GM21619 (cell line): ENCODE measurements at regions not wholly inside any gene's neighbourhood (a gene's known extent, or its start where the extent isn't known, plus 50 kb on each side); places are given as distances from the start of the nearest gene placed in this dataset.
"Not testable (repeated sequence)": the region's sequence is repeated elsewhere in the genome, so short reads cannot be mapped to it uniquely, and the experiment has no call there.

Experiments
- ATAC-seq: cut with Tn5 transposase; IDR thresholded peaks from one replicate; pipeline ENCODE4 v1.9.1; 2021; ENCODE audit not compliant: unreplicated experiment

DNA sequence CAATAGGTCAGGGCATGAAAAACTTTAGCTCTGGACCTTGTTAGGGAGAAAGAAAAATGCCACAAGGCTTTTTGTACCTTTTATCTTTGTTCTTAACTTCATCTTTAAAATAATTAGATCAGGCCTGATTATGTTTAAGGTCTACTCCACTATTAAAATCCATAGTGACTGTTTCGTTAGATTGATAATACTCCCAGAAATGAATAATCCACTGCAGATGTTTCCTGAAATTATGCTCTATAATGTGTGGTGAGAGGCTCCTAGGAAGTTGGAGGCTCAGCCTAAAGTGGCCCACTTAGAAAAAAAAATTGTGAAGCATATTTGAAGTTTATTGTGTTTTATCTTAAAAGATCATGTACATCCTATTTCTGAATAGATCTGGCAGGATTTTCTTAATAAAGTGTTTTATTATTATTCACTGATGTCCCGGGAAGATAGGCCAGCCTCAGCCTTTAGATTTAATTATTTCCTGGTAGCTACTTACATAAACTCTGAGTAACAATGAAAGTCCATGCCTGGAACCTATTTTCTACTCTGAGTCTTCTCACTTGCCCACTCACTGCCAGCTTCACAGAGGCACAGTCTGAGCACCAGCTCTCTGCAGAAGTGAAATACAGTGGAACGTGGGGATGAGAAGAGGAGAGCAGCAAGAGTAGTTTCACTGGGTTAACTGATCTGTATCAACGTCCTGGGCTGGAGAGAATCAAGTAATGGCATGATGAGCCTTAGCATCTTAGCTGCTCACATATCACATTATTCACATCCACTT lies 126.8 kb upstream of the TMEM170B start:
- ATAC-seq, result no peak

DNA sequence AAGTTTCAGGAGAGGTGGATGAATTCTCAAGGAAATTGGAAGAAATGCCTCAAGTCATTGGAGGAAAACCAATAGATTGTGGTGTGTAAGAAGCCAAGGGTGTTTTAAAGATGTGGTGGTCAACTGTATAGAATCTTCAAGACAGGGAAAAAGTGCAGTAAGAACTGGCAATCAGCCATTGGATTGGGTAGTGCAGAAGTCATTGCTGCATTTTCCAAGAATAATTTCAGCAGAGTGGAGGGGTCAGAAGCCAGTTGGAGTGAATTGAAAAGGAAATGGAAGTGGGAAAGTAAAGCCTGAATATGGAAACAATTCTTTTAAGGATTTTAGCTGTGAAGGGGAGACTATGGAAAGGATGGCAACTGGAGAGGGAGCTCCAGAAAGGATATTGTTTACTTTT lies 128.2 kb upstream of the TMEM170B start:
- no peak for ATAC-seq

DNA sequence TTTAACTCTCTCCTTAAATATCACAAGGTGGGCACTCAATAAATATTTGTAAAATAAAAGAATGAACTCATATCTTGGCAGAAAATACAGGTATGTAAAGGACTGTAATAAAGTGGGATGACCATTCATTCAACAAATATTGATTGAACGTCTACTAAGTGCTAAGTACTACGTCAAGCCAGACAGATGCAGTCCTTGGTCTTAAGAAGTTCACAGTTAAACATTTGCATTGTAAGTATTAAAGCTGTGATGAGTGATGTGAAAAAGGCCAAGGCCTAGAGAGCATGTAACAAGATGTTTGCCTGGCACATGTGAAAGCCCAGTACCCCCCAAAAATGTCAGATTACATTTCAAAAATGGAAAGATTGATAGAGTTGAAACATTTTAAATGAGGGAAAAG lies 130.1 kb upstream of the TMEM170B start:
- ATAC-seq, result no peak

DNA sequence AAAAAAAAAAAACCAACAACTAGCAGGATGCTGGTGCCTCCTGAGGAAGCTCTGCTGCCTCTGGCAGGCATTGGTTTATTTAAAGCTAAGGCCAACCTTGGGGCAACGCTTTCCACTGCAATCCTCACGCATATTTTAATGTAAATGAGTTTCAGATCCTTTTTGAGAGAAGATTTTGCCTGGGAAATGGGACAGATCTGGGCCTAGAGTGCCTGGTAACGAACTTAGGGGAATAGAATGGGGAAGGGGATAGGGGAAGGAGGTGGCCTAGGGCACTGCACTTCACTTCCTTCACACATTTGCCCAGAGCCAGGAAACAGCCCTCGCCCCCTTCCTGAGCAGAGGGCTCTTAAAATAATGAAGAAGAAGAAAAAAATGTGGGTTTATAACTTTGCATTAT lies 132.7 kb upstream of the TMEM170B start:
- ATAC-seq, result no peak

DNA sequence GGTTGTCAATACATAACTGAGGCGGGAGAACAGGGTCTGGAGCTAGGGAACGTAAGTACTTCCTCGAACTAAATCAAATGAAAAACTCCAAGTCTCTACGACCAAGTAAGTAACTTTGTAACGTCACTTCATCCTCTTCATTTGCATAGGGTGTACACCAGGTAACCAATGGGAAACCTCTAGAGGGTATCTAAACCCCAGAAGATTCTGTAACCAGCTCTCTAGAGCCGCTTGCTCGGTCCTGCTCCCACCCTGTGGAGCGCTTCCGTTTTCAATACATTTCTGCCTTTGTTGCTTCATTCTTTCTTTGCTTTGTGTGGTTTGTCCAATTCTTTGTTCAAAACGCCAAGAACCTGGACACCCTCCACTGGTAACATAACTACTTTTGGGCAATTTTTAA lies 133.5 kb upstream of the TMEM170B start:
- peak; percentile 81 for ATAC-seq

DNA sequence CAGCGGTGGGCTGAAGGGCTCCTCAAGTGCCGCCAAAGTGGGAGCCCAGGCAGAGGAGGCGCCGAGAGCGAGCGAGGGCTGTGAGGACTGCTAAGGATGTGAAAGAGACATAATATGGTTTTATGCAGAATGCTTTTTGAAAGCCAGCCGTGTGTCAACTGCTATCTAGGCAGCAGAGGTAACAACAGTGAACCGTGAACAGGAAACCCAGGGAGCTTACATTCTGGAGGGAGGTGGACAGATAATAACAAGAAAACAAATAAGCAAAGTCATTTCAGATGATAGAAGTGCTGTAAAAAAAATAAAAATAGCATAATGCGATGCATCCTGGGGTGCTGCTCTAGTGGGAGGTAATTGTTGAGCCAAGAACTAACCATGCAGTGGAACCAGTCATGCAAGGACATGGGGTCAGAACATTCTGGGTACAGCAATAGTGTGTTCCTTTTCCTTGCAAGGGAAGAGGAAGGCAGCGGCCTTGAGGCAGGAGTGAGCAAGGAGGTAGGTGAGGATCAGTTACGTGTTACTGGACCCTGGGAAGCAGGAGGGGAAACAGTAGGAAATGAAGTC lies 134.4 kb upstream of the TMEM170B start:
- ATAC-seq, result no peak

DNA sequence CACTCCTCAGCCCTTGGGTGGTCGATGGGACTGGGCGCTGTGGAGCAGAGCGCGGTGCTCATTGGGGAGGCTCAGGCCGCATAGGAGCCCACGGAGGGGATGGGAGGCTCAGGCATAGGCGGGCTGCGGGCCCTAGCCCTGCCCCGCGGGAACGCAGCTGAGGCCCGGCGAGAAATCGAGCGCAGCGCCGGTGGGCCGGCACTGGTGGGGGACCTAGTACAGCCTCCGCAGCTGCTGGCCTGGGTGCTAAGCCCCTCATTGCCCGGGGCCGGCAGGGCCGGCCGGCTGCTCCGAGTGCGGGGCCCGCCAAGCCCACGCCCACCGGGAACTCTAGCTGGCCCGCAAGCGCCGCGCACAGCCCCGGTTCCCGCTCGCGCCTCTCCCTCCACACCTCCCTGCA lies 135.0 kb upstream of the TMEM170B start:
- not testable (repeated sequence) for ATAC-seq

DNA sequence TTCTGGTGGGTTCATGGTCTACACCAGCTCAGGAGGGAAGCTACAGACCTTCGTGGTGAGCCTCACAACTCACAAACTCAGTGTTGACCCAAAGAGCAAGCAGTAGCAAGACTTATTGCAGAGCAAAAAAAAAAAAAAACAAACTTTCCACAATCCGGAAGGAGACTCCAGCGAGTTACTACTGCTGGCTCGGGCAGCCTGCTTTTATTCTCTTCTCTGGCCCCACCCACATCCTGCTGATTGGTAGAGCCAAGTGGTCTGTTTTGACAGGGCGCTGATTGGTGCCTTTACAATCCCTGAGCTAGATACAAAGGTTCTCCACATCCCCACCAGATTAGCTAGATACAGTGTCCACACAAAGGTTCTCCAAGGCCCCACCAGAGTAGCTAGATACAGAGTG lies 135.6 kb upstream of the TMEM170B start:
- not testable (repeated sequence) for ATAC-seq

DNA sequence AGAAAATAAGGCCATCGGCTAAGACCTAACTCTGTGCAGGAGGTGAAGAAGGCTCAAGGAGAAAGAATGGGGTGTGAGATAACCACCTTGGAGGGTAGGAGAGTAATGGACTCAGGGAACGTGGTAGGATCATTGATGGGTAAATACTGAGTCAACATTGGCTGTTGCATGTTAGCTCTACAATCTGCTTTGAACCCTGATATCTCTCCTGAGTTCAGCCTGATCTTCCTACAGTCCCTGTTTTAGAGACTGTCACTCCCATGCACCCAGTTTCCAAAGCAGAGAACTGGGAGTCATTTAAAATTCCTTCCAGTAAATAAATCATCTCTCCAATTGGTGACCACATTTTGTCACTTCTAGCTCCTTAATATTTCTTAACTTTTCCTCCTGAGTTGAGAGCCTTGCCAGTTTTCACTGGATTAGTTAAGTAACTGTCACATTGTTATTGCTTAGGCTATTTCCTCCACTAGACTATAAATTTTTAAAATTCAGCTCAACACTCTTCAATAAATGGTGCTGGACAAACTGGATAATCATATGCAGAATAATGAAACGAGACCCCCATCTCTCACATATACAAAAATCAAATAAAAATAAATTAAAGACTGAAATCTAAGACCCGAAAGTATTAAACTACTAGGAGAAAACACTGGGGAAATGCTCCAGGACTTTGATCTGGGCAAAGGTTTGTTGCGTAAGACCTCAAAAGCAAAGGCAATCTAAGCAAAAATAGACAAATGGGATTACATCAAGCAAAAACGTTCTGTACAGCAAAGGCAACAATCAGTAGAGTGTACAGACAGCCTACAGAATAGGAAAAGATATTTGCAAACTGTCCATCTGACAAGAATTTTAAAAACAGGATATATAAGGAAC lies 138.9 kb upstream of the TMEM170B start:
- ATAC-seq, result no peak

DNA sequence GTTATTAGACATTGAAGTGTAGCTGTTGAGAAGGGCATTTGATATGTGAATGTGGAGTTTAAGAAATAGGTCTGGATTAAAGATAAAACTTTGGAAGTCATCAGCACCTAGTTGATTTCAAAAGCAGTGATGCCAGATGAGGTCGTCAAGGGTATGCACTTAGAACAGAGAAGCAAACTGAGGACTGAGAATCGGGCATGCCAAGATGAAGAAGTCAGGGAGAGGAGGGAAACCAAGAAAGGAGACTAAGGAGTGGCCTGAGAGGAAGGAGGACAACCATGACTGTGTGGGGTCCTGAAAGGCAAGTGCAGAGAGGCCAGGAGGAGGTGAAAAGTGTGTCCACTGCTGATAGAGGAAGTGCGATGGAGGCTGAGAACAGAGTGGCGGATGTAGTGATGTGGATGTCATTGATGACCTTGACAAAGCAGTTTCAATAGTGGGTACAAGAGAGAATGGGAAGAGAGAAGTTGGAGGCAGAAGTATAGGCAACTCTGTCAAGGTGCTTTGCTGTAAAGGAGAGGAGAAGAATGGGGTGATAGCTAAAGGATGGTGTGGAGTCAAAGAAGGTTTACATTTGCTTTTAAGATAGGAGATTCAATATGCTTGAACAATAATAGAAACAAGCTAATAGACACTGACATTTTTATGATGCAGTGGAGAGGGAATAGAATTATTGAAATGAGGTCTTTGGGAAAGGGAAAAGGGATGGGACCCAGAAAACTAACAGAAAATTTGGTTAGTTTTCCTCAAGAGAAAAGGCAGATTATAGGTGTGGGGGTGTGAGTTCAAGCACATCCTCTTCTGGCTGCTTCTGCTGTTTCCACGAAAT lies 139.7 kb upstream of the TMEM170B start:
- no peak for ATAC-seq

DNA sequence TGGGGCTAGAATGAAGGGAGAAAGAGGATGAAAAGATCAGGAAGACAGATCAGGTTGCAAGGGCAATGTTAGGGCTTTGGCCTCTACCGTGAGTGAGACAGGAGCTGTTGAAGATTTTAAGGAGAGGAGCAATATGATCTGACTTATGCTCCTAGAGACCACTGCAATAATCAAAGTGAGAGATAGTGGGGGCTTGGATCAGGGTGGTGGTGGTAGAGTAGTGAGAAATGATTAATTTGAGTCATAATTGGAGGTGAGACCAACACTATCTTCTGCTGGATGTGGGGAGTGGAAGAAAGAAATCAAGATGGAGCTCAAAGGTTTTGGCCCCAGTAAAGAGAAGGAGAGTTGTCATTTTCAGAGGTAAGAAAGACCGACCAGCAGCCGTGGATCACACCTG lies 140.7 kb upstream of the TMEM170B start:
- ATAC-seq, result no peak

DNA sequence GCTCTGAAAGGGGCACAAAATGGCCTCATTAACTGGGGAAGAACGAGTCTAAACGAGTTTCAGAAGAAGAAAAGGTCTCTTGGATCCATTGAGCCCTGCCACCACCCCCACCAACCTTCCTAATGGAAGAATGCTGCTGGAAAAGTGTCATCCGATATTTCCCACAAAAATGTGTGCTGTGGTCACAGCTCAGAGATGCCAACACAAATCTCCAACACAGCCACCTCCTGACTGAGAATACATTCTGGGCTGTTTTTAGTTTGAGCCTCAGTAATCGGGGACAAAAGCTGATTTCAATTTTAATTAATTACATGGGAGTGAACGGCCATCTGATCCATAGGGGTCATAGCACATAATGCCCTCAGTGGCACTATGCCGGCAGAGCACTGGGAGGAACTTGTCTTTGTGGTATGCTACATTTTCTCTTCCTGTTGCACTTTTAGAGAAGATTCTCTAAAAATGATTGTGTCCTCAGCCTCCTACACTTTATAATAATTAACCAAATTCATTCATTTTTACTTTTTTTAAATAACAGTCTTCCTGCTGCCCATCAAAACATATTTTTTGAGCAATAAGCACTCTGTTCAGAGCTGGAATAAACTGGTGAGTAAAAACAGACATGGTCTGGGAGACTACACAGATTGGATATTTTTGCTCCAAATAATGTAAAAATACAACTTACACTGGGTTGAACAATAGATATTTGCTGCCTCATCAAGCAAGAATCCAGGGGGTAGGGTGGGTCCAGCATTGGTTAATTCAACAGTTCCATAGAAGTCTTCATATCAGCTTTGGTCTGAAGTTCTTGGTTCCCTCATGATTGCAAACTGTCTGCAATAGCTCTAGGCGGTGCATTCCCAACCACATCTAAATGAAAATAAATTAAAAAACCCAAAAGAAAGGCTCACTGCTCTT lies 143.6 kb upstream of the TMEM170B start:
- peak; percentile 65 for ATAC-seq

DNA sequence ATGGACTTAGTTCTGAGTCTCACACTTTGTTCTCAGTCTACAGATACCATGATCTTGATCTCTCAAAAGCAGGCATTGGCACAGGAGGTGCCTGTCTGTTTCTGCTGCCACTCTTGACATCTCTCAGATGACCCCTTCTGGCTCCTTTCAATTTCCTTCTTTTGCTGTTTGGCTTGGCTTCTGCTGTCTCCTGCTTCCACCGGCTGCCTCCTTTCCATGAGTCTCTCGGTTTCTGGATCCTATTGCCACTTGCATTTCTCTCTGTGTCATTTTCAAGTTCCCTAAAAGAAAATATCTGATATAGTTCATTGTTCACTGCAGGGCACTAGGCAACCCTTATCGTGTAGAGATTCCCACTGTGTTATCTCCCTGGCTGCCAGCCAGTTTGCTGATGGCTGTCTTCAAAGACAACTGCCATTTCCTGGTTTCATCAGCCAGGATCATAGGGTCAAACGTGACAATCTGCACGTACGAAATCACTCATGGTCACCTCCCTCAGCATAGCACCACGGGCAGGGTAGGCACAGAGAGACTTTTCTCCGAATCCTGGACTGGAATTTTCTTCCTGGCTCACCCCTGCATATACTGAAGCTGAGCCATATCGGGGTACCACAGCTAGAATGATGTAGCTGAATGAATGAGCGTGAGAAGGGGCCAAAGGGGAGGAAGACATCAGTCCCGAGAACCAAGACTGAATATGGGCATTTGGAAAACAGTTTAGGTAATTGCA lies 144.6 kb upstream of the TMEM170B start:
- ATAC-seq, result no peak

DNA sequence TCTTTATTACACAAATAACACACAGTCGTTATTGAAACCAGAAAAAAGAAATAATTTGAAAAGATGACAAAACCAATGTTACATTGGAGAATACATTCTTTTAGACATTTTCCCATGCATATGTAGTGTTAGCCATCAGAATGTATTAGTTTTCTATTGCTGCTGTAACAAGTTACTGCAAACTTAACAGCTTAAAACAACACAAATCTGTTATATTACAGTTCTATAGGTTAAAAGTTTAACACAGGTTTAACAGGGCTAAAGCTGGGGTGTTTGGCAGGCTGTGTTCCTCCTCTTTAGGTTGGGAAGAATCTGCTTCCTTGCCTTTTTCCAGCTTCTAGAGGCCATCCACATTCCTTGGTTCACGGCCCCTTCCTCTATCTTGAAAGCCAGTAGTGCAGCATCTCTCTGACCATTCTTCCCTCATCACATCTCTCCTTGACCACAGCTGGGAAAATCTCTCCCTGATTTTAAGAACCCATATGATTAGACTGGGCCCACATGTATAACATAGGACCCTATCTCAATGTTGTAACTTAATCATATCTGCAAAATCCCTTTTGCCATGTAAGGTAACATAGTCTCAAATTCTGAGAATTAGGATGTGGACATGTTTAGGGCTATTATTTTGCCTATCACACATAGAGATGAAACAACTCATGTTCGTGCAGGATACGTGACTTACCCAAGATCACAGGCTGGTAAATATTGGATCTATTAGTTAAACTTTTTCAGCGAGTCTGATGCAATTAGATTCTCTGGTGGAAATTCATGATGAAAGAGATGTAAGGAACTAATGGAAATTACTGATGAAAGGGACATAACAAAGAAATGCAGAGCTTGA lies 145.4 kb upstream of the TMEM170B start:
- no peak for ATAC-seq

DNA sequence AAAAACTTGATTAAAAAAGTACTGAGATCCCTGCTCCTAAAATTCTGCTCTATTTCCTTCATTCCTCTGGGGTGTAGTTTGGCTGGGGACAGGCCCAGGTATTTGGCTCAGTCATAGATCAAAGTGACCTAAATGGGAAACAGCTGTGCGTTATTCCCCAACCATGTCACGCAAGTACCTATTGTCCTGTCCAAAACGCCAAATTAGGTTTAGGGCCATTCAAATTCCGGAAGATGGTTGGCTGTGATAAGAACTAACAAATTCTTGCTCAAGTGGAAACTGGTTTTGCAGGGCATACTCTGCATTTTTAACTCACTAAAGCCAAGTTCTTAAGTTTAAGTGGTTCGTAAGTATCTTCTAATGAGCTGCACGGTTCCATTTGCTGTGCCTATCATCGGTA lies 147.6 kb upstream of the TMEM170B start:
- ATAC-seq, result no peak

DNA sequence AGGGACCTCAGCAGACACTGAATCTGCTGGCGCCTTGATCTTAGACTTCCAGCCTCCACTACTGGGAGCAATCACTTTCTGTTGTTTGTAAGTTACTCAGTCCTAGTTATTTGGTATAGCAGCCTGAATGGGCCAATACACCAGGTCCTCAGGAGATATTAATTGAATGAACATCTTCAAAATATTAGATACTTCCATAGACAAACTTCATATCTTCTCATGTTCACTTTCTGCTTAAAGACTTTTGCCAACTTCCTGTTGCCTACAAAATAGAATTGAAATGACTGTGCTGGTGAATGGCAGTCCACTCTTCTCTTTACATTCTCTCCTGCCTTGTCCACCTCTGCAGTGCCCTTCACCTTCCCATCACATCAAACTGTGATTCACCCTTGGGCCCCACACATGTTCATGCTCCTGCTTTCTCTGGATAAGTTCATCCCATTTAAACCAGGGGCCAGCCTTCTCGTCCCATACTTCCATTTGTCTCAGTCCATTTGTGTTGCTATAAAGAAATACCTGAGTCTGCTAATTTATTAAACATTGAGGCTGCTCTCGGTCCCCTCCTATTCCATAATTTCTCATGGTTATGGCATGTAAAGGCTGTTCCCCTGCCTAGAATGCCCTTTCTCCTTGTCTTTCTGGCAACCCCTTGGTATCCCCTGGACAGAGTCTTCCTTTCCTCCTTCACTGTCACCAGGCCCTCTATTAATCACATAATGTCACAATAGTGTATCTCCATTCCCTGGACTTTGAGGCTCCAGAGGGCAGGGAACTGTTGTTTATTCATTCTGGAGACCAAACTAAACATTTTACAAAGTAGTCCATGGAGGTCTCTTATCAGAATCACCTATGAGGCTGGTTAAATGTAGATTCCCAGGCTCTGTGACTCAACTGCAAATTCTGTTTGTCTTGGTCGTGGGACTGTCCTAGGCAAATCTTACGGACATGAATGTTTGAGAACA lies 148.3 kb upstream of the TMEM170B start:
- ATAC-seq, result no peak

DNA sequence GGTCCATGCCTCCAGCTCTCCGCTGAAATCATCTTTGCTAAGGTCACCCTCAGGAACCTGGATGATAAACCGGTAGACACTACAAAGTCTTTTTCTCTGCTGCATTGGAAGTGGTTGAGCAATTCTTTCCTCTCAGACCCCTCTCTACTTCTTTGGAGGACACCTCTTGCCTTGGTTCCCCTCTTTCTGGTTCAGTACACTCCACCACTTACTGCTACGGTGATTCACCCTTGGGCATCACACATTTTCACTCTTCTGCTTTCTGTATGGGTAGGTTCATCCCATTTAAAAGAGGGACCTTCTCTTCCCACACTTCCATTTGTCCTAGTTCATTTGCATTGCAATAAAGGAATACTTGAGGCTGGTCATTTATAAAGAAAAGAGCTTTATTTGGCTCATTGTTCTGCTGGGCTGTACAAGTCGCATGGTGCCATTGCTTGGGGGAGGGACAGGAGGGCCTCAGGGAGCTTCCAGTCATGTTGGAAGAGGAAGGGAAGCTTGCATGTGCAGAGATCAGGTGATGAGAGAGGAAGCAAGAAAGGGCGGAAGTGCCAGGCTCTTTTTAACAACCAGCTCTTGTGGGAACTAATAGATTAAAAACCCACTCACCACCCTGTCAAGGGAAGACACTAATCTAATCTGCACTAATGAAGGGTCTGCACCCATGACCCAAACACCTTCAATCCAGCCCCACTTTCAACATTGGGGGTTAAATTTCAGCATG lies 149.7 kb upstream of the TMEM170B start:
- ATAC-seq, result no peak
